Progenitor cell of endocrine pancreas (in vitro differentiated cells): ENCODE measurements at regions not wholly inside any gene's neighbourhood (a gene's known extent, or its start where the extent isn't known, plus 50 kb on each side); places are given as distances from the start of the nearest gene placed in this dataset.

ENCODE experiments used
- DNase-seq: peaks from one replicate; pipeline ENCODE4 v3.0.0; 2021; ENCODE audit warnings: low spot score; ENCODE audit not compliant: unreplicated experiment
- H3K27ac Mint-ChIP-seq: 2 replicates; pipeline ENCODE4 v1.8.0; 2021; ENCODE audit warnings: mild to moderate bottlenecking, moderate library complexity, mixed read lengths
- H3K27me3 Mint-ChIP-seq: 2 replicates; pipeline ENCODE4 v1.8.0; 2021; ENCODE audit warnings: mixed read lengths
- H3K36me3 Mint-ChIP-seq: 2 replicates; pipeline ENCODE4 v1.8.0; 2022; ENCODE audit warnings: mixed read lengths; ENCODE audit not compliant: insufficient read depth
- H3K4me1 Mint-ChIP-seq: 2 replicates; pipeline ENCODE4 v1.8.0; 2021; ENCODE audit warnings: low read depth, mixed read lengths
- H3K4me3 Mint-ChIP-seq: 2 replicates; pipeline ENCODE4 v1.8.0; 2021; ENCODE audit warnings: low read depth, mild to moderate bottlenecking, moderate library complexity, mixed read lengths
- H3K9me3 Mint-ChIP-seq: 2 replicates; pipeline ENCODE4 v1.8.0; 2021; ENCODE audit warnings: low read depth, mixed read lengths
- TF ChIP-seq, protein P1 (sequence below): fragments of 200-600 bp; sonication (generic); IDR thresholded peaks from one replicate; pipeline ENCODE4 v1.5.0; 2021; ENCODE audit warnings: antibody characterized with exemption, mild to moderate bottlenecking; ENCODE audit not compliant: unreplicated experiment

DNA sequence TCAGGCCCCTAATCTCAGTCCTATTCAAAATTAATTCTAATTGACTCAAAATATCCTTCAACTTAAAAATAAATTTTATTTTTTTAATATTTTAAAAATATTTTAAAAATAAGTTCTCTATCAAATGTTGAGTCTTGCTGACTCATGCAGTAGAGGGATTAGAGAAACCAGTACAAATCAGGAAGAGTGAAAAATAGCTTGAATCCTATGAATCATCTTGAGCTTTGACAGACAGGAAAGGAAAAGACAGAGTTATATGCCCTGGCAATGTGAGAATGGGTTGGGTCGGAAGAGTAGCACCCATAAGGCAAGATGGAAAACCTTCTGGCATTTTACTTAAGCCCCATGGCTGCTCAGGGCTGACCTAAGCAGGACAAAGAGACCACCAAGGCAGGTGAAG, 346.6 kb upstream of the RUNX1 start:
- H3K27me3 Mint-ChIP-seq: peaks cover 3% of the 10 kb centered on the region
- TF ChIP-seq, protein P1, sequence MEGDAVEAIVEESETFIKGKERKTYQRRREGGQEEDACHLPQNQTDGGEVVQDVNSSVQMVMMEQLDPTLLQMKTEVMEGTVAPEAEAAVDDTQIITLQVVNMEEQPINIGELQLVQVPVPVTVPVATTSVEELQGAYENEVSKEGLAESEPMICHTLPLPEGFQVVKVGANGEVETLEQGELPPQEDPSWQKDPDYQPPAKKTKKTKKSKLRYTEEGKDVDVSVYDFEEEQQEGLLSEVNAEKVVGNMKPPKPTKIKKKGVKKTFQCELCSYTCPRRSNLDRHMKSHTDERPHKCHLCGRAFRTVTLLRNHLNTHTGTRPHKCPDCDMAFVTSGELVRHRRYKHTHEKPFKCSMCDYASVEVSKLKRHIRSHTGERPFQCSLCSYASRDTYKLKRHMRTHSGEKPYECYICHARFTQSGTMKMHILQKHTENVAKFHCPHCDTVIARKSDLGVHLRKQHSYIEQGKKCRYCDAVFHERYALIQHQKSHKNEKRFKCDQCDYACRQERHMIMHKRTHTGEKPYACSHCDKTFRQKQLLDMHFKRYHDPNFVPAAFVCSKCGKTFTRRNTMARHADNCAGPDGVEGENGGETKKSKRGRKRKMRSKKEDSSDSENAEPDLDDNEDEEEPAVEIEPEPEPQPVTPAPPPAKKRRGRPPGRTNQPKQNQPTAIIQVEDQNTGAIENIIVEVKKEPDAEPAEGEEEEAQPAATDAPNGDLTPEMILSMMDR: no peak
- peak overlapping the region; percentile 2 for H3K27ac Mint-ChIP-seq
- peaks cover 2% of the 10 kb centered on the region for H3K4me1 Mint-ChIP-seq
- H3K4me3 Mint-ChIP-seq: no peak overlapping the region
- H3K9me3 Mint-ChIP-seq: no peaks in the 10 kb centered on the region
- H3K36me3 Mint-ChIP-seq: no peaks in the 10 kb centered on the region
- no peak for DNase-seq

DNA sequence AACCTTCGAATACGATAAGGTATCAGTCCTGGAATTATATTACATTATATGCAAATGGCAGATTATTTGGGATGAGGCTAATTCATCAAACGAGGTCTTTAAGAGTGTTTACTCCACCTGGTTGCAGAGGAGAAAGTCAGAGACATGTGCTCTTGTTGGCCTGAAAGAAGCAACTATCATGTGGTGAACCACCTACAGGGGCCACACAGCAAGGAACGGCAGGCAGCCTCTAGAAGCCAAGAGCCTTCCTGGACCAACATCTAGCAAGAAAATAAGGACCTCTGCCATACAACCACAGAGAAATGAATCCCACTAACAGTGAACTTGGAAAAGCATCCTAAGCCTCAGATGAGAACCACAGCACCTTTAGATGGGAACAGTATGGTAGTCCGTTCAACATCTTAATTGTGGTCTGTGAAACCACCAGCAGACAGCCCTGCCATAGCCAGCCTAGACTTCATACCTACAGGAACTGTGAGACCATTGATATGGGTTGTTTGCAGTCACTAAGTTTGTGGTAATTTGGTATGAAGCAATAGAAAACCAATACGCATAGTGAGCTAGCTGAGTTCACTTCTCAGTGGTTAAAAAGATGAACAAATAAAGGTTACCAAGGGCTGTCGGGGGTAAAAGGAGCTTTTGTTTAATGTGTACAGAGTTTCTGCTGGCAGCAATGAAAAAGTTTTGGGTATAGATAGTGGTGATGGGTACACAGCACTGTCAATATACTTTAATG, 345.7 kb upstream of the RUNX1 start:
- DNase-seq: no peak
- H3K4me1 Mint-ChIP-seq: no peaks in the 10 kb centered on the region
- no peaks in the 10 kb centered on the region for H3K36me3 Mint-ChIP-seq
- no peak overlapping the region for H3K4me3 Mint-ChIP-seq
- H3K27ac Mint-ChIP-seq: no peak overlapping the region
- no peaks in the 10 kb centered on the region for H3K9me3 Mint-ChIP-seq
- TF ChIP-seq, protein P1: no peak
- peaks cover 3% of the 10 kb centered on the region for H3K27me3 Mint-ChIP-seq

DNA sequence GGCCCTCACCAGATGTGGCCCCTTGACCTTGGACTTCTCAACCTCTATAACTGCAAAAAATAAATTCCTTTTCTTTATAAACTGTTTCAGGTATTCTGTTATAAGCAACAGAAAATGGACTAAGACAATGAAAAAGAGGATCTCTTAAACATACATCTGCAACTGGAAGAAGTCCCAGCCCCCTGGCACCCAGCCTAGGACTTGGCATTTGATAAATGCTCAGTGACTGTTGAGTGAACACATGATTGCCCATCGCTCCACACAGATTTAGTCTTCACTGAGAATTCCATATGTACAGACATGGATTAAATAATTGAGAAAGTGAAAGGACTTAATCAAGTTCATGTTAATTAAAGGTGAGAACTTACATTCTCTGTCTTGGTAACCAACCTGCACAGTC, 344.9 kb upstream of the RUNX1 start:
- Mint-ChIP-seq H3K27ac (no peak overlapping the region), H3K36me3 (no peaks in the 10 kb centered on the region), H3K27me3 (peaks cover 2% of the 10 kb centered on the region), H3K4me3 (no peak overlapping the region), H3K4me1 (no peaks in the 10 kb centered on the region), H3K9me3 (no peaks in the 10 kb centered on the region)
- TF ChIP-seq, protein P1: no peak
- DNase-seq: no peak

DNA sequence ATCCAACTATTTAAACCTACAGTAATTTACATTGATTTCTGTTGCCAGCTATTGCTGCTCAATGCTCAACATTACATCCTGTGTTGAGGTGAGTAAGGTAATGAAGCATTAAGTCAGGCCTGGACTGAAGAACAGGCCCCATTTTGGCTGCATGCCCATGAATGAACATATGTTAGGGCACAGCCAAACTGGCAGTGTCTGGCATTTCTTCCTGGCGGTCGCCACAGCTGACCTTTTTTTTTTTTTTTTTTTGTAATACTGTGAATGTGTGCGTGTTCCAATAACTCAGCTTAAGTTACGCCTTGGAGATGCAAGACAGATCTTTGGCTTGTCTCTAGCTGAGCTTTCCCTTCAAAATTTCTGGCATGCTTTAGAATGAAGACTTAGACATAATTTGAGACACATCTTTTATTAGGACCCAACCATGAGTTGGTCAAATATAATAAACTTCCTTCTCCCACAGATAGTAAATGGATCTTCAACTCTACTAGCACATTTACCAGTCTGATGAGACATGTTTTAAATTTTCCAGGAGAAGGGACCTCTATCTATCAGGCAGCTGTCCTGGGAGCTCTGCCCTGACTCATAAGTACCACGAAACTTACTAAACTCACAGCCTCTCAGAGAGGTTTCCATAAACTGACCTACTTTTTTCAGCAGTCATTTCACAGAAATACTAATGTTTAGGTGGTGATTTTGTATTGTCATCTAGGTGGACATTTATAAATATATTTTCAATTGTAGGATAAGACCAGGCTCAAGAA, 341.1 kb upstream of the RUNX1 start:
- H3K4me1 Mint-ChIP-seq: no peaks in the 10 kb centered on the region
- TF ChIP-seq, protein P1: no peak
- H3K9me3 Mint-ChIP-seq: no peaks in the 10 kb centered on the region
- H3K36me3 Mint-ChIP-seq: no peaks in the 10 kb centered on the region
- no peak overlapping the region for H3K27ac Mint-ChIP-seq
- no peaks in the 10 kb centered on the region for H3K27me3 Mint-ChIP-seq
- no peak overlapping the region for H3K4me3 Mint-ChIP-seq
- DNase-seq: no peak

DNA sequence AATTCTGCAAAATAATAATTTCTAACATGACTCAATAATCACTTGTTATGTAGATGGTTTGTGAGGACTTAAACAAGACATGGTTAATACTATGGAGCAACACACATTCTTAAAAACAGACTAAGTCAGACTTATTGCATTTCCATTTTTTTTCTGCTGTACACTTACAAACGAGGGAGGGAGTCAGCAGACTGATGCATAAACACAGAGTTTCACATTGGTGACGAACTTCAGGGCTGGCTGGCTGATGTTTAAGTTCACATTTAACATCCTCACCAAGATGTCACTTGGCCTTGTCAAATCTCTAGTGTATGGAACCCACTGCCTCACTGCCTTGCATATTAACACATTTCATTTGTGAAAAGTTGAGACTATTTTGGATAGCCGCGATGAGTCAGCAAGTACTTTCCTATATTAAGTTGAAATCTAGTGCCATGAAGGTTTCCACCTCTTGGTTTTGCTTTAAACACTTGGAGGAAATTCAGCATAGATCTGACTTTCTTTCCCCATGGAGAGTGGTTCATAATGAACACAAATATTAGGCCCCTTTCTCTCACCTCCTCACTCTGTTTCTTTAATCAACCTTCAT, 337.5 kb upstream of the RUNX1 start:
- Mint-ChIP-seq H3K27ac (no peak overlapping the region), H3K4me3 (no peak overlapping the region), H3K27me3 (peaks cover 4% of the 10 kb centered on the region), H3K9me3 (no peaks in the 10 kb centered on the region), H3K4me1 (peaks cover 2% of the 10 kb centered on the region), H3K36me3 (no peaks in the 10 kb centered on the region)
- DNase-seq: no peak
- TF ChIP-seq, protein P1: no peak
